ENCODE measurements at regions not wholly inside any gene's neighbourhood (a gene's known extent, or its start where the extent isn't known, plus 50 kb on each side); places are given as distances from the start of the nearest gene placed in this dataset.

- no peak for ATAC-seq
- DNase-seq, result no peak
Measured at GRCh38 chr4:126227428-126227827, 912.7 kb downstream of the FAT4 start.

- DNase-seq (no peak), ATAC-seq (no peak)
Measured at GRCh38 chr4:126230269-126230668, 915.5 kb downstream of the FAT4 start.

GRCh38 chr4:126233483-126233882 is 918.7 kb downstream of the FAT4 start:
- no peak for DNase-seq
- ATAC-seq, result no peak

- no peak for ATAC-seq
- no peak for DNase-seq
Measured at GRCh38 chr4:126238013-126238412, 923.3 kb downstream of the FAT4 start.

GRCh38 chr4:126241634-126242033 is 926.9 kb downstream of the FAT4 start:
- no peak for DNase-seq
- ATAC-seq, result no peak

GRCh38 chr4:126242679-126243390 is 928.1 kb downstream of the FAT4 start:
- no peak for DNase-seq
- ATAC-seq, result no peak

- no peak for DNase-seq
- no peak for ATAC-seq
Measured at GRCh38 chr4:126247409-126247808, 932.7 kb downstream of the FAT4 start.

- DNase-seq (no peak), ATAC-seq (no peak)
Measured at GRCh38 chr4:126250006-126250405, 935.3 kb downstream of the FAT4 start.

GRCh38 chr4:126251169-126251568 is 936.4 kb downstream of the FAT4 start:
- no peak for ATAC-seq

GRCh38 chr4:126262665-126263064 is 947.9 kb downstream of the FAT4 start:
- ATAC-seq (no peak), DNase-seq (no peak)

More at GRCh38 chr4:126251169-126251568, 936.4 kb downstream of the FAT4 start:
- no peak for DNase-seq

- DNase-seq, result no peak
- ATAC-seq, result no peak
Measured at GRCh38 chr4:126264839-126265238, 950.1 kb downstream of the FAT4 start.

GRCh38 chr4:126265888-126266287 is 951.1 kb downstream of the FAT4 start:
- ATAC-seq (no peak), DNase-seq (no peak)

- DNase-seq, result no peak
- ATAC-seq, result no peak
Measured at GRCh38 chr4:126267689-126268088, 952.9 kb downstream of the FAT4 start.

- DNase-seq (no peak), ATAC-seq (no peak)
Measured at GRCh38 chr4:126268106-126268505, 953.4 kb downstream of the FAT4 start.

- ATAC-seq (no peak), DNase-seq (no peak)
Measured at GRCh38 chr4:126269106-126269505, 954.4 kb downstream of the FAT4 start.

GRCh38 chr4:126271292-126271691 is 956.5 kb downstream of the FAT4 start:
- no peak for DNase-seq
- no peak for ATAC-seq

- DNase-seq (no peak), ATAC-seq (no peak)
Measured at GRCh38 chr4:126273746-126274145, 959.0 kb downstream of the FAT4 start.

- ATAC-seq, result no peak
- DNase-seq, result no peak
Measured at GRCh38 chr4:126291886-126292285, 977.1 kb downstream of the FAT4 start.

GRCh38 chr4:126298271-126298670 is 983.5 kb downstream of the FAT4 start:
- ATAC-seq (no peak), DNase-seq (no peak)

GRCh38 chr4:126306152-126306869 is 991.6 kb downstream of the FAT4 start:
- ATAC-seq (no peak), DNase-seq (no peak)

GRCh38 chr4:126318376-126318775 is 1003.6 kb downstream of the FAT4 start:
- ATAC-seq (no peak), DNase-seq (no peak)

- DNase-seq (no peak), ATAC-seq (no peak)
Measured at GRCh38 chr4:126328914-126329313, 1014.2 kb downstream of the FAT4 start.

GRCh38 chr4:126338548-126338947 is 1023.8 kb downstream of the FAT4 start:
- no peak for DNase-seq
- no peak for ATAC-seq

GRCh38 chr4:126341927-126342326 is 1027.2 kb downstream of the FAT4 start:
- ATAC-seq, result no peak

More at GRCh38 chr4:126341927-126342326, 1027.2 kb downstream of the FAT4 start:
- DNase-seq, result no peak
